ENCODE measurements at regions not wholly inside any gene's neighbourhood (a gene's known extent, or its start where the extent isn't known, plus 50 kb on each side); places are given as distances from the start of the nearest gene placed in this dataset.

GRCh38 chr2:128498589-128498988 lies 179.9 kb upstream of the HS6ST1 start:
- H3K9me3 Mint-ChIP-seq (ENCODE audit: low read depth), result no peaks in the 10 kb centered on the region
- peaks cover 47% of the 10 kb centered on the region for H3K4me1 Mint-ChIP-seq (ENCODE audit: low read depth)
- DNase-seq (ENCODE audit: low spot score, unreplicated experiment), result no peak
- no peak overlapping the region for H3K27ac Mint-ChIP-seq
- H3K36me3 Mint-ChIP-seq (ENCODE audit: insufficient read depth), result no peaks in the 10 kb centered on the region
- TF ChIP-seq, protein P1, sequence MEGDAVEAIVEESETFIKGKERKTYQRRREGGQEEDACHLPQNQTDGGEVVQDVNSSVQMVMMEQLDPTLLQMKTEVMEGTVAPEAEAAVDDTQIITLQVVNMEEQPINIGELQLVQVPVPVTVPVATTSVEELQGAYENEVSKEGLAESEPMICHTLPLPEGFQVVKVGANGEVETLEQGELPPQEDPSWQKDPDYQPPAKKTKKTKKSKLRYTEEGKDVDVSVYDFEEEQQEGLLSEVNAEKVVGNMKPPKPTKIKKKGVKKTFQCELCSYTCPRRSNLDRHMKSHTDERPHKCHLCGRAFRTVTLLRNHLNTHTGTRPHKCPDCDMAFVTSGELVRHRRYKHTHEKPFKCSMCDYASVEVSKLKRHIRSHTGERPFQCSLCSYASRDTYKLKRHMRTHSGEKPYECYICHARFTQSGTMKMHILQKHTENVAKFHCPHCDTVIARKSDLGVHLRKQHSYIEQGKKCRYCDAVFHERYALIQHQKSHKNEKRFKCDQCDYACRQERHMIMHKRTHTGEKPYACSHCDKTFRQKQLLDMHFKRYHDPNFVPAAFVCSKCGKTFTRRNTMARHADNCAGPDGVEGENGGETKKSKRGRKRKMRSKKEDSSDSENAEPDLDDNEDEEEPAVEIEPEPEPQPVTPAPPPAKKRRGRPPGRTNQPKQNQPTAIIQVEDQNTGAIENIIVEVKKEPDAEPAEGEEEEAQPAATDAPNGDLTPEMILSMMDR (IDR thresholded peaks at IDR 0.05; ENCODE audit: unreplicated experiment), result no peak
- peaks cover 61% of the 10 kb centered on the region for H3K27me3 Mint-ChIP-seq
- no peak overlapping the region for H3K4me3 Mint-ChIP-seq (ENCODE audit: low read depth)

- TF ChIP-seq, protein P1 (IDR thresholded peaks at IDR 0.05; ENCODE audit: unreplicated experiment), result no peak
- no peak overlapping the region for H3K27ac Mint-ChIP-seq
- no peak overlapping the region for H3K4me3 Mint-ChIP-seq (ENCODE audit: low read depth)
- H3K4me1 Mint-ChIP-seq (ENCODE audit: low read depth), result peaks cover 38% of the 10 kb centered on the region
- H3K9me3 Mint-ChIP-seq (ENCODE audit: low read depth), result no peaks in the 10 kb centered on the region
- DNase-seq (ENCODE audit: low spot score, unreplicated experiment), result no peak
- H3K27me3 Mint-ChIP-seq, result peaks cover 62% of the 10 kb centered on the region
- H3K36me3 Mint-ChIP-seq (ENCODE audit: insufficient read depth), result no peaks in the 10 kb centered on the region
These were observed 180.9 kb upstream of the HS6ST1 start for GRCh38 chr2:128499367-128500137.

- peaks cover 31% of the 10 kb centered on the region for H3K4me1 Mint-ChIP-seq (ENCODE audit: low read depth)
- no peak for DNase-seq (ENCODE audit: low spot score, unreplicated experiment)
- H3K27ac Mint-ChIP-seq, result no peak overlapping the region
These were observed 181.6 kb upstream of the HS6ST1 start for GRCh38 chr2:128500138-128500800.

DNA sequence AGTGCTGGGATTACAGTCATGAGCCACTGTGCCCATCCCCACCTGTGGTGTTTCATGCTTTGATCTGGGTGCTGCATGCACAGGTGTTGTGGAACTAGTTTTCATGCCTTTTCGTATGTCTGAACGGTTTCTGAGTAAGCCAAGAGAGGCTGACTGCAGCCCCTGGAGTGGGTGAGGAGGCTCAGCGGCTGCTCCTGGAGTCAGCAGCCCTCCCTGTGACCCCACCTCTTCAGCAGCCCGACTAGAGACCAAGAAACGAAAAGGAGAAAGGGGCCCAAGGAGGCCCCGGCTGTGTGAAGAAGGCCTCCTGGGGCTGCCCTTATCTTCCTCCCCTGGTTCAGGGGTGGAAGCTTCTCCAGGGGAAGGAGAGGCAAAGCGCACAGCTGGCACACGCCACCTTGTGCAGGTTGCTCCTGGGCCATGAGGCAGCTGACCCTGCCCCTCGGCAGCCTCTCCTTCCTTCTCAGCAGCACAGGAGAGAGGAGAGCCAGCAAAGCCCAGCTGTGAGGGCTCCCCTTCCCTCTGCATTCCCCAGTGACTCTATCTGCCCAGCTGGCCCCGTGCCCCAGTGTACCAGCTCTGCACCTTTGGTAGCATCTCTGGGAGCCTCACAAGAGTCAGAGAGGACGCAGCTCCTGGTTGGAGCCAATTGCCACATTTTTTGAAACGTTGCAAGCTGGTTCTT lies 182.5 kb upstream of the HS6ST1 start:
- no peaks in the 10 kb centered on the region for H3K36me3 Mint-ChIP-seq (ENCODE audit: insufficient read depth)
- H3K4me1 Mint-ChIP-seq (ENCODE audit: low read depth), result peaks cover 28% of the 10 kb centered on the region
- peaks cover 78% of the 10 kb centered on the region for H3K27me3 Mint-ChIP-seq
- H3K9me3 Mint-ChIP-seq (ENCODE audit: low read depth), result no peaks in the 10 kb centered on the region
- no peak overlapping the region for H3K27ac Mint-ChIP-seq
- DNase-seq (ENCODE audit: low spot score, unreplicated experiment), result no peak
- H3K4me3 Mint-ChIP-seq (ENCODE audit: low read depth), result no peak overlapping the region
- TF ChIP-seq, protein P1 (IDR thresholded peaks at IDR 0.05; ENCODE audit: unreplicated experiment), result no peak

More at GRCh38 chr2:128500138-128500800, 181.6 kb upstream of the HS6ST1 start:
- TF ChIP-seq, protein P1 (IDR thresholded peaks at IDR 0.05; ENCODE audit: unreplicated experiment), result no peak
- Mint-ChIP-seq H3K27me3 (peaks cover 70% of the 10 kb centered on the region), H3K36me3 (ENCODE audit: insufficient read depth) (no peaks in the 10 kb centered on the region), H3K9me3 (ENCODE audit: low read depth) (no peaks in the 10 kb centered on the region), H3K4me3 (ENCODE audit: low read depth) (no peak overlapping the region)

- H3K4me3 Mint-ChIP-seq (ENCODE audit: low read depth), result no peak overlapping the region
- H3K27ac Mint-ChIP-seq, result no peak overlapping the region
- DNase-seq (ENCODE audit: low spot score, unreplicated experiment), result no peak
- H3K9me3 Mint-ChIP-seq (ENCODE audit: low read depth), result no peaks in the 10 kb centered on the region
- no peaks in the 10 kb centered on the region for H3K36me3 Mint-ChIP-seq (ENCODE audit: insufficient read depth)
- TF ChIP-seq, protein P1 (IDR thresholded peaks at IDR 0.05; ENCODE audit: unreplicated experiment), result no peak
- H3K4me1 Mint-ChIP-seq (ENCODE audit: low read depth), result peaks cover 22% of the 10 kb centered on the region
- peaks cover 84% of the 10 kb centered on the region for H3K27me3 Mint-ChIP-seq
These were observed 183.0 kb upstream of the HS6ST1 start for GRCh38 chr2:128501700-128502099.
